NCI-H2171 (cell line): ENCODE measurements at regions not wholly inside any gene's neighbourhood (a gene's known extent, or its start where the extent isn't known, plus 50 kb on each side); places are given as distances from the start of the nearest gene placed in this dataset.

Source experiments
- DNase-seq: peaks from one replicate; lab custom pipeline; 2025; lab: John Stamatoyannopoulos, UW

DNA sequence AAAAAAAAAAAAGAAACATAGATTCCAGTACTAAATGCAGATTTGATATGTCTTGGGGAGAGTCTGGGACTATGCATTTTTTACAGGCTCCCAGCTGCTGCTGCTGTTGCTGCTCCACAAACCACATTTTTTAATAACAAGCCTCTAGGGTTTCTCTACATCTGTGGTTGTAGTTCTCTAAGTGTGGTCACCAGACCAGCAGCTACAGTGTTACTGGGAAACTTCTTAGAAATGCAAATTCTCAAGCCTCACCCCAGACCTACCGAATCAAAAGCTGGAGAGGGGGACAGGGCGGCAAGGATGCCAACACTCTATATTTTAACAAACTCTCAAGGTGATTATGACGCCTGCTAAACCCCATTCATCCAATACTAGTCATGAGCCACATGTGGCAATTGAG is 293.4 kb upstream of the PTGER4 start:
- DNase-seq, result no peak

DNA sequence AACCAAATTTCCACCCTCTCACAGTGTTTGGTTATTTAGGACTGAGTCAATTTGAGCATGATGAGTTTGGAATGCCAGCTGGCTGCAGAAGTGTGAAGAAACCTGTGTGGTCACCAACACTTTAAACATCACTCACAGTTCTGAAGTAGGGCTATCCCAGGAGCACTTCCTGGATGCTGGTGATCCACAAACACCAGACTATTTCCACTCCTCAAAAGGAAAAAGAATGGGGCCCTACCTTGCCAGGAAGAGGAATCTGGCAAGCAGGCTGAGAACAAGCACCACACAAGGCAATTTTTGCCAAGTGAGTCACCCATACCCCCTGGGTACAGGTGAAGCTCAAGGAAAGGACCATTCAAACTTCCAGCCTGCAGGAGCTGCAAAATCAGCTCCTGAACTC is 294.2 kb upstream of the PTGER4 start:
- DNase-seq, result no peak

DNA sequence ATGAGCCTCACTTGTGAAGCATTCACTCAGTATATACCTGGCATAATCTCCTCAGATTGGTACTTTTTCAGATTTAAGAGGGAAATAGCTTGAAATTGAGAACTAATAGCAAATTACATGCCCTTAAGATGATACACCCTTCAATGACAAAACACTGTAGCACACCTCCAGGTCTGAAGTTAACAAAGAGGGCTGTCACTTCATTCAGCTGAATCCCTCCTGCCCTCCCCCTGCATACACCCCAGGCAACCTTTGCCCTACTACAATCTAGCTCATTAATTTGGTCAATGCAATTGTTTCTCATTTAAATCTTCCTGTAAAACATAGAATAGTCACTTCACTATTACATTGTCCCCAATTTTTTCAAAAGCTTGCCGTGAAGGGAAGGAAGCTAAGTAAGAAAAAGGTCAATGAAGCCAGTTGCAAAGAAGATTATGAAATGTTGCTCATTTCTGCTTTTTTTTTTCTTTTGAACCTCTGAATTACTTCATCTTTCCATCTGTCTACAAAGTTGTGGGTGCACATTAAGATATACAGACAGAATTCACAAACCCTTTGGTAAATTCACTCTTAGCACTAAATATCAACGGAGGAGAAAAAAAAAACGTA is 294.8 kb upstream of the PTGER4 start:
- no peak for DNase-seq

DNA sequence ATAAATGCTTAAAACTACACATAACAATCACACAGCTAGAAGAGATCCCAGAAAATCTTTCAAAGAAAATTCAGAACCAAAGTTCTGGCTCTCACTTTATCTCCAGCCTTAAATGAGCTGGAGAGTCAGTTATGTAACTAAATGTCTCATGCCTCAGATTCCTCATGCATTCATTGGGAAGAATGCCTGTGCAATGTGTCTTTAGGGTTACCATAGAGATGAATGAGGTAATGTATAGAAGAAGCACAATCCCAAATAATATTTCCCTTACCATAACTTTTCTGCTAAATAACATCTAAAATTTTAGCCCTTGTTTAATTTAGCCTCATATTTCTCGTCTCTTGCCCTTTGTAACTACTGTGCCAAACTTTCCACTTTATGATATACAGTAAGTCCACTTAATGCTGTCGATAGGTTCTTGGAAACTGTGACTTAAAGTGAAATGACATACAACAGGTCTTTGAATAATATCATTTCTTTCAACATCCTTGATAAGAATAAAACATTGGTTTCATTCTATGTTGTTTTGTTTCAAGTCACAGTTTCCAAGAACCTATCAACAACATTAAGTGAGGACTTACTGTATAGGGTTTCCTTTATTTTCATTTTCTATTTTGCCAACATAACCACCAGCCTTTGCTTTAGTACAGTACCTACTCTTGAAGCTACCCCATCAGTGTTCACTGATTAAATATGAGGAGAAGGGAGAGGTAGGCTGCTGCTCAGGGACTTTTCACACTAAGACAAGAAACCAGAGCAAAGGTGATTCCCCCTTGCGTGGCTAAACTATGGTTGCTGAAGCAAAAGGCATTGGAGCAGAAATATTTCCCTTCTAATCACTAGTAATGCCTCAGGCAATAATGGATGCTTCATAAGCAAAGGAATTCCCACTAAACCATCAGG is 295.7 kb upstream of the PTGER4 start:
- no peak for DNase-seq

- DNase-seq, result no peak
Measured at GRCh38 chr5:40381676-40382363, 297.9 kb upstream of the PTGER4 start.

- no peak for DNase-seq
Measured at GRCh38 chr5:40381016-40381415, 298.7 kb upstream of the PTGER4 start.

- no peak for DNase-seq
Measured at GRCh38 chr5:40378396-40379177, 301.1 kb upstream of the PTGER4 start.

DNA sequence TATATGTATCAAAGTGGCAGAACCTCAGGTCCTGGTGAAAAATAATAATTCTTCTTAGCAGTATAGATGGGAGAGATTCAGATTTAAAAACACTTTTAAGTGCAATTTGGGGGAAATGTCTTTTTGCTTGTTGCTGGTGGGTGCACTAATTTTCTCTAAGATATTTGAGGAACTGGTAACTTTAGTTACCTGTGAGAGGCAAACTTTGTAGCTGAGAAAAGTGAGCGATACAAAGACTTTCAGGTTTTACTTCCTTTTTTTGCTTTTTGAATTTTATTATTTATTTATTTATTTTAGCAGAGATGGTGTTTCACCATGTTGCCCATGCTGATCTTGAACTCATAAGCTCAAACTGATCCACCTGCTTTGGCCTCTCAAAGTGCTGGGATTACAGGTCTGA is 303.1 kb upstream of the PTGER4 start:
- DNase-seq, result no peak

DNA sequence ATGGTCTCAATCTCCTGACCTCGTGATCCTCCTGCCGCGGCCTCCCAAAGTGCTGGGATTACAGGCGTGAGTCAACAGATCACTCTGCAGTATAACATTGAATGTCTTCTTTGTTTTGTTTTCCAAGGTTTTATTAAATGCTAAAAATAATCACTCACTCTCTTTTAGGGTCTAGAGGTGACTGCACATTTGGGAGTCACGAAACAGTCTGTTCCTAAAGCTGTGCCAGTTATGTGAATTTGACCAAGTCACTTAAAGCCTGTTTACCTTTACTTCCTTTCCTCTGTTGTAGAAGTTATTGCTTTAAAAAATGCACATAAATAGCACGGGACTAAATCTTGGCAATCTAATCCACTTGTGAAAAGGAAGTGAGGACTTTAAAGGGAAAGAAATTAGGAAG is 304.9 kb upstream of the PTGER4 start:
- DNase-seq, result no peak

DNA sequence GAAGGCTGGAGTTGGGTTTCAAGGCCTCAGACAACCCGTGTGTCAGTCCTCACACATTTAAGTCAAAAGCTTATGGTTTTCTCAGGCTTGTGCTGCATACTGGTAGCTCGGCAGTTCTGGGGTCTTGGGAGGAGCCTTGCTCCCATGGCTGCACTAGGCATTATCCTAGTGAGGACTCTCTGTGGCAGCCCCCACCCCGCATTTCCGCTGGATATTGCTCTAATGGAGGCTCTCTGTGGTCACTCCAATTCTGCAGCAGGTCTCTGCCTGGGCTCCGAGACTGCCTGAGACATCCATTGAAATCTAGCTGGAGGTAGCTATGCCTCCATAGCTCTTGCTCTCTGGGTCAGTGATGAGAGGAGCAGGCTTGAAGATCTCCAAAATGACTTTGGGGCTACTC is 311.5 kb upstream of the PTGER4 start:
- DNase-seq, result no peak

DNA sequence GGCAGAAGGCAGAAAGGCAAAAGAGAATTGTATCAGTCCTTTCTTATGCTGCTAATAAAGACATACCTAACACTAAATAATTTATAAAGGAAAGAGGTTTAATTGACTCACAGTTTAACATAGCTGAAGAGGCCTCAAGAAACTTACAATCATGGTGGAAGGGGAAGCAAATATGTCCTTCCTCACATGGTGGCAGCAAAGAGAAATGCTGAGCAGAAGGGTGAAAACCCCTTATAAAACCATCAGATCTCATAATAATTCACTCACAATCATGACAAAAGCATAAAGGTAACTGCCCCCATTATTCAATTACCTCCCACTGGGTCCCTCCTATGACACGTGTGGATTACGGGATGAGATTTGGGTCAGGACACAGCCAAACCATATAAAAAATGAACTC is 312.5 kb upstream of the PTGER4 start:
- no peak for DNase-seq

DNA sequence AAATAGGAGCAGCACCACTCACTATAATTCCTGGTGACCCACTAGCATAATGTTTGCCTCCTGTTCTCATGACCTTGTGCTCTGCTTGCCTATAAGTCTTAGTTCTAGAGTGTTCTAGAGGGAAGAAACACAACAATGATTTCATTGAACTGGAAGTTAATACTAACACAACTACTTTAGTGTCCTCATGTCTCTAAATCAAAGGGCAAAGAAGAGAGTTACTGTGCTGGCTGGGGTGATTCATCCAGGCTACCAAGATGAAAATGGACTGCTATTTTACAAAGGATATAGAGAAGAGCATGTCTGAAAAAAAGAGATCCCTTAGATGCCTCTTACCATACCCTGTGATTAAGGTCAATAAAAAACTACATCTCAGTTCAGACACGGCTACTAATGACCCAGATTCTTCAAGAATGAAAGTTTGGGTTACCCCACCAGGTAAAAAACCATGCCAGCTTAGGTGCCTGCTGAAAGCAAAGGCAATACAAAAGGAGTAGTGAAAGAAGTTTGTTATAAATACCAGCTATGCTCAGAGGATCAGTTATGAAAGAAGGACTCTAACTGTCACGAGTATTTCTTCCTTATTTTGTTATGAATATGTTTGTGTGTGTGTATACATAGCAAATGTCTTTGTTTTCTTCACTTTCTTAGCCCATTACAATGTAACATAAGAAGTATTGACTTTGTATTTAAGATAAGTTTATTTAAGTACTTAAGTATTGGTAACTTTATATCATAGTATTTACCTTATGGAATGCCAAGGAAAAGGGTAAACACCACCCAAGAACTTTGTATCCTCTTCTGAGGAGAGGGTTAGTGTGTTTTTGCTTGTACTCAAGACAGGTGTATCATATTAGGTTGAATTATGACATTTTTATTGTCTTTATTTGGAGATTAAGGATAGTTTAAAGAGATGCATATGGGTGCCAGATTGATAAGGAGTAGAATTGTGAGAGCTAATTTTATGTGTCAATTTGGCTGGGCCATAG is 314.1 kb upstream of the PTGER4 start:
- DNase-seq, result no peak

DNA sequence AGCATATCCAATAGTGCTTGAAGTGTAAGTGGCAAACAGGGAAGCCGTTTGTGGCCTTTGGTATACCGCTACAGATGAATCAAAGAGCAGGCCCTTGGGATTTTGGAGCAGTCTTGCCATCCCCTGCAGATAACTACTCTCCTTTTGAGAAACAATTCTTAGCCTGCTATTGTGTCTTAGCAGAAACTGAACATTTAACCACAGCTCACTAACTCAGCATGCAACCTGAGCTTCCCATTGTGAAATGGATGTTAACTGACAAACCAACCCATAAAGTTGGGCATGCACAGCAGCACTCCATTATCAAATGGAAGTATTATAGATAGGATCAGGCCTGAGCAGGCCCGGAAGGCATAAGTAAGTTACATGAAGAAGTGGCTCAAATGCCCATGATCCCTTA is 315.3 kb upstream of the PTGER4 start:
- no peak for DNase-seq

DNA sequence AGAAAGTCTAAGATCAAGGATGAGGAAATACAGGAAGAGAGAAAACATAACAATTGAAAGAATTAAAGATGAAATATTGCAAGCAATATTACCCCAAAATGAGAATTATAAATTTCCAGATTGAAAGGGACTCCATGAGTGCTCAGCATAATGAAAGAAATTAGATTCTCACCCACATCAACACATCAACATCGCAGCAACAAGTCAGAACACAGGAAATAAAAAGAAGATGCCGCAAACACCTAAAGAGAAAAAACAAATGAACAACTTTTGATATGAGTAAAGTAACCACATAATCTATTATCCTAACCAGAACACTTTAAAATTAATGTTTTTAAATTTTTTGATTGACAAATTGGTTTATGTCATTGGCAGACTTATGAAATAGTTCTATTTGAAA is 318.3 kb upstream of the PTGER4 start:
- DNase-seq, result no peak

DNA sequence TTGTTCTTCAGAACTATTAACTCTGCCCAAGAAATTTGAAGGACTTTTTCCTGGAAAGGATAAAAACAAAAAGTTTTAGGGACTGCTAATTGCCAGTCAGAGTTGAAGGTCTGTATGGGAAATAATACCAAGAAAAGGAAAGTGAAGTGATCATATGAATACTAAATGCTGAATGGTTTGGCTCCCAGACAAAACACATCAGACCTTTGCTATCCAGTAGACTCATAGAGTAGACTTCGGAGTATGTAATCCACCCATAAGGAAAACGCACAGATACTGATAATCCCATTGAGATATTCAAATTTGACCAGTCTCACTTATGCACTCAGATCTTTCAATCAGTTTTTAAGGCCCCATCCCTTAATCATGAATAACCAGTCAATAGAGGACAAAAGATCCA is 319.0 kb upstream of the PTGER4 start:
- DNase-seq, result no peak

GRCh38 chr5:40359832-40360231 is 319.9 kb upstream of the PTGER4 start:
- no peak for DNase-seq

GRCh38 chr5:40359093-40359492 is 320.6 kb upstream of the PTGER4 start:
- no peak for DNase-seq

DNA sequence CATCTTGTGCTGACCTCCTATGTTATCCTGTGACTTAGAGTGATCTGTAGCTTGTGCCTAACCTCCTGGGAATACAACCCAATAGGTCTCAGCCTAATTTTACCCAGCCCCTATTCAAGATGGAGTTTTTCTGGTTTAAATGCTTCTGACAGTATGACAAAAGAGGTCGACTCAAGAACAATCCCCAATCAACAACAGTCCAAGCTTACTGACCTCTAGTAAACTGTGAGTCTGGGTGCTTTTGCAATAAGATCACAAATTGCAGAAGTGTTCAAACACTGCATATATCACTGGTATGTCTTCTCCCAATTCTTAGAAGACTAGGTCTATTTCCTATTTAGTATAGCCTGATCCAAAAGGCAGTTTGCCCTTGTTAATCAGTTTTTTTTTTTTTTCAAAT is 323.5 kb upstream of the PTGER4 start:
- no peak for DNase-seq

DNA sequence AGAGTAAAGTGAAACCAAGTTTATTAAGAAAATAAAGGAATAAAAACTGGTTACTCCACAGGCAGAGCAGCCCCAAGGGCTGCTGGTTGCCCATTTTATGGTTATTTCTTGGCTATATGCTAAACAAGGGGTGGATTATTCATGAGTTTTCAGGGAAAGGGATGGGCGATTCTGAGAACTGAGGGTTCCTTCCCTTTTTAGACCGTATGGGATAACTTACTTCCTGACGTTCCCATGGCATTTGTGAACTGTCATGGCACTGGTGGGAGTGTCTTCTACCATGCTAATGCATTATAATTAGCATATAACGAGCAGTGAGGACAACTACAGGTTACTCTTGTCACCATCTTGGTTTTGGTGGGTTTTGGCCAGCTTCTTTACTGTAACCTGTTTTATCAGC is 323.9 kb upstream of the PTGER4 start:
- no peak for DNase-seq

DNA sequence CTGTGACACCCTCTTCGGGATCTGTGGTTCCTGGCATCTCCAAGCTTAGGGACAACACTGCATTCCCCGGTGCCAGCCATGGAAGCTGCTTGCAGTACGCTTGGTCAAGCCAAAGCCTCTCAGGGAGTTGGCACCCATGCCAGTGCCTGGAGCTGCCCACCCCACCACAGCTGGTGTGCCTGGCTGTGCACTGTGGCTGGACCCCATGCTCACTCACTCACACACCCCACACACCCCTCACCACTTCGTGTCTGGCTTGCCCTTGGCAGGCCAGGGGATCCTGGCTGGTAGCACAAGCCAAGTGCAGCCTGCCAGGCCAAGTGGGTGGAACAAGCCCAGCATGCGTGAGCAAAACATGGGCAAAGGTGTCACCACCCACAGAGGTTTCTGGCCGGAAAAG is 324.5 kb upstream of the PTGER4 start:
- no peak for DNase-seq

DNA sequence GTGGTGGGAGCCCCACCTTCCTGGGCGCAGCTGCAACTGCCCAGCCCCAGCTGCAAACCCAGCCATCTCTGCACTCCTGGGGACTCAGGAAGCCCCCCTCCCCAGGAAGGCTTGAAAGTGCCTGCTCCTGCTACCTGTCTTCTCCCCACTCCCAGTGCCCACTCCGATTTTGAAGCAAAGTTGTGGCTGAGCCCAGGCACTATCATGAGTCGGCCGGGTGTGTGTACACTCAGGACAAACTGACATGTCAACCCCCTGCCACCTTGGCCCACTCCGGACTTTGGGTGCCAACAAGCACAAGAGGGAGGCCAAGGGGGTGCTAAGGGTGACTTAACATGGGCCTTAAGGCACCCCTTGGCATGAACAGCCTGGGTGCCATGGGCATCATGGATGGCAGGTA is 325.5 kb upstream of the PTGER4 start:
- DNase-seq, result no peak
